ENCODE measurements at regions not wholly inside any gene's neighbourhood (a gene's known extent, or its start where the extent isn't known, plus 50 kb on each side); places are given as distances from the start of the nearest gene placed in this dataset.

- H3K4me1 ChIP-seq (ENCODE audit: control insufficient read depth in 2 of 2, insufficient read depth in 1 of 2, low read depth in 1 of 2, low read length in 2 of 2), result peaks cover 2% of the 10 kb centered on the region in 2 donors
- DNase-seq (ENCODE audit: low spot score), result no peak
Observed at GRCh38 chr2:8277921-8278571, 403.8 kb upstream of the ID2 start.

DNA sequence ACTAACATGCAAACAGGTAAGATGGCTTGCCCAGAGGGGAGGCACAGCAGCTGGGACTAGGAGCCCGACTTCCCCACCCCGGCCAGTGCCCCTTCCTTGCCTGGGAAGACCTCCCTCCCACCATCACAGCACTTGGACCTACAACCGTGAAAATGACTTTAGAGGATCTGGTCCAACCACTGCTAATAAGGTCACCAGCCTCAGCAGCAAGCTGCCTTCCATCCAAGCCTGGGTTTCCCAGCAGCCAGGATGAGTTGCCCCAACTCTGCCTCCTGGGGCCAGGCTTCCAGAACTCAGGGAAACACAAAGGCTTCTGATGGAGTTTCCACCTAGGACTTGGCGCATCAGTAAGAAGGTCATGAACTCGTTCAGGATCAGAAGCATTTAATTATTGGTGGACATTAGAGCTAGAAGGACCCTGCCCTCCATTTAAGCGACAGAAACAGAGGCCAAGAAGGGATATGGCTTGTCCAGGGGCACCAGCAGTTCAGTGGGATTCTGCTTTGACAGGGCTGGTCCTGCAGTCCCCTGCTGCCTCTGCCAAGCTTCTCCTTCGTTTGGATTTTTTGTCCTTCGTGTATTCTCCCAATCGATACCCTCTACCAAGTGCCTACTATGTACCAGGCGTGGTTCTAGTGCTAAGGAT lies 403.0 kb upstream of the ID2 start:
- Histone ChIP-seq H3K4me1 (ENCODE audit: control insufficient read depth in 2 of 2, insufficient read depth in 1 of 2, low read depth in 1 of 2, low read length in 2 of 2) (peaks cover 2% of the 10 kb centered on the region in 2 donors), H4K91ac (ENCODE audit: low read depth, low read length, poor library complexity) (no peak overlapping the region), H2BK15ac (ENCODE audit: low read length) (no peak overlapping the region), H3K9me3 (replicated peaks in 1 of 2; ENCODE audit: control insufficient read depth in 2 of 2, insufficient read depth in 1 of 2, low read depth in 1 of 2, low read length in 2 of 2) (peaks cover 0 to 7% of the 10 kb centered on the region in 2 donors), H3K9ac (ENCODE audit: low read depth, low read length, poor library complexity) (no peak overlapping the region), H3K23ac (ENCODE audit: low read depth, low read length, poor library complexity) (no peak overlapping the region), H3K4me2 (ENCODE audit: insufficient read depth, low read length, poor library complexity, severe bottlenecking) (no peak overlapping the region), H2AFZ (ENCODE audit: low read length) (no peak overlapping the region), H2BK12ac (ENCODE audit: low read length) (peak overlapping the region; percentile 67), H3K79me1 (ENCODE audit: low read depth, low read length) (no peaks in the 10 kb centered on the region), H4K8ac (ENCODE audit: low read depth, low read length) (no peak overlapping the region), H3K4me3 (ENCODE audit: low read length in 2 of 2) (no peak overlapping the region), H2BK5ac (ENCODE audit: low read length) (no peak overlapping the region), H3K18ac (ENCODE audit: low read length) (peak overlapping the region; percentile 54), H3K36me3 (replicated peaks in 1 of 2; ENCODE audit: control insufficient read depth in 2 of 2, insufficient read depth in 2 of 2, low read length in 2 of 2) (no peaks in the 10 kb centered on the region), H3K27ac (replicated peaks; ENCODE audit: low read length) (no peak overlapping the region), H3K14ac (ENCODE audit: low read length) (peak overlapping the region; percentile 5), H2BK120ac (ENCODE audit: low read depth, low read length) (no peak overlapping the region), H3K27me3 (ENCODE audit: control insufficient read depth in 3 of 3, insufficient read depth in 3 of 3, low read depth in 1 of 3, low read length in 3 of 3) (no peaks in the 10 kb centered on the region), H2AK5ac (ENCODE audit: low read depth, low read length) (no peak overlapping the region), H3K4ac (ENCODE audit: low read length) (no peak overlapping the region)
- DNase-seq (ENCODE audit: low spot score), result no peak
- WGBS, 2 donors (ENCODE audit: extremely low coverage in 2 of 2, insufficient read length in 2 of 2, insufficient replicate concordance in 1 of 2), result no CpG with 5 or more reads among the region's 10 CpGs

More at GRCh38 chr2:8277921-8278571, 403.8 kb upstream of the ID2 start:
- Histone ChIP-seq H2AFZ (ENCODE audit: low read length) (peak overlapping the region; percentile 57), H2BK15ac (ENCODE audit: low read length) (no peak overlapping the region), H2BK12ac (ENCODE audit: low read length) (no peak overlapping the region), H3K14ac (ENCODE audit: low read length) (no peak overlapping the region), H3K23ac (ENCODE audit: low read depth, low read length, poor library complexity) (no peak overlapping the region), H2AK5ac (ENCODE audit: low read depth, low read length) (no peak overlapping the region), H3K4me3 (ENCODE audit: low read length in 2 of 2) (no peak overlapping the region), H2BK120ac (ENCODE audit: low read depth, low read length) (no peak overlapping the region), H2BK5ac (ENCODE audit: low read length) (no peak overlapping the region), H4K91ac (ENCODE audit: low read depth, low read length, poor library complexity) (no peak overlapping the region), H4K8ac (ENCODE audit: low read depth, low read length) (no peak overlapping the region), H3K18ac (ENCODE audit: low read length) (peak overlapping the region; percentile 8), H3K36me3 (replicated peaks in 1 of 2; ENCODE audit: control insufficient read depth in 2 of 2, insufficient read depth in 2 of 2, low read length in 2 of 2) (no peaks in the 10 kb centered on the region), H3K9ac (ENCODE audit: low read depth, low read length, poor library complexity) (no peak overlapping the region), H3K27ac (replicated peaks; ENCODE audit: low read length) (no peak overlapping the region), H3K4ac (ENCODE audit: low read length) (no peak overlapping the region), H3K27me3 (ENCODE audit: control insufficient read depth in 3 of 3, insufficient read depth in 3 of 3, low read depth in 1 of 3, low read length in 3 of 3) (no peaks in the 10 kb centered on the region), H3K4me2 (ENCODE audit: insufficient read depth, low read length, poor library complexity, severe bottlenecking) (no peak overlapping the region), H3K79me1 (ENCODE audit: low read depth, low read length) (no peaks in the 10 kb centered on the region), H3K9me3 (replicated peaks in 1 of 2; ENCODE audit: control insufficient read depth in 2 of 2, insufficient read depth in 1 of 2, low read depth in 1 of 2, low read length in 2 of 2) (peaks cover 0 to 9% of the 10 kb centered on the region in 2 donors)
- no CpG with 5 or more reads among the region's 10 CpGs for WGBS, 2 donors (ENCODE audit: extremely low coverage in 2 of 2, insufficient read length in 2 of 2, insufficient replicate concordance in 1 of 2)

DNA sequence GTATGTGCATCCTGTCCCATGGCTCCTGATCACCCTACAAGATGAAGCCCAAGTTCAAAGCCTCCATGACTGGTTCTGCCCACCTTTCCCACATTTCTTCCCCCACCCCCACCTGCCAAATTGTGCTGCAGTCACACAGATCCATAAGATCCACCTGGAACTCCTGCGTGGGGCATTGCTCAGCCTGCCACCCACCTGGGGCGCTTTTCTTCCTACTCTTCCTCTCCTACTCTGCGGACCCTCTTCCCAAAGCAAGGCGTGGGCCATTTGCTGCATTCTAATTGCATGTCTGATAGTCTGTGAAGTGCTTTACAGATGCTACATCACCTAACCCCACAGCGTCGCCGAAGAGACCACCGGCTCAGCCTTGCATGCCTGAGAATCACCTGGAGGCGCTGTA lies 402.4 kb upstream of the ID2 start:
- H3K36me3 ChIP-seq (replicated peaks in 1 of 2; ENCODE audit: control insufficient read depth in 2 of 2, insufficient read depth in 2 of 2, low read length in 2 of 2), result no peaks in the 10 kb centered on the region
- no peak overlapping the region for H3K27ac ChIP-seq (replicated peaks; ENCODE audit: low read length)
- no CpG with 5 or more reads among the region's 9 CpGs for WGBS, 2 donors (ENCODE audit: extremely low coverage in 2 of 2, insufficient read length in 2 of 2, insufficient replicate concordance in 1 of 2)

GRCh38 chr2:8281234-8281633 lies 400.6 kb upstream of the ID2 start:
- Histone ChIP-seq H2AFZ (ENCODE audit: low read length) (no peak overlapping the region), H4K91ac (ENCODE audit: low read depth, low read length, poor library complexity) (no peak overlapping the region), H3K79me1 (ENCODE audit: low read depth, low read length) (no peaks in the 10 kb centered on the region), H3K23ac (ENCODE audit: low read depth, low read length, poor library complexity) (no peak overlapping the region), H3K27me3 (ENCODE audit: control insufficient read depth in 3 of 3, insufficient read depth in 3 of 3, low read depth in 1 of 3, low read length in 3 of 3) (no peaks in the 10 kb centered on the region), H3K4me2 (ENCODE audit: insufficient read depth, low read length, poor library complexity, severe bottlenecking) (no peak overlapping the region), H2BK5ac (ENCODE audit: low read length) (no peak overlapping the region), H3K4ac (ENCODE audit: low read length) (no peak overlapping the region), H4K8ac (ENCODE audit: low read depth, low read length) (no peak overlapping the region), H2BK15ac (ENCODE audit: low read length) (no peak overlapping the region), H3K4me1 (ENCODE audit: control insufficient read depth in 2 of 2, insufficient read depth in 1 of 2, low read depth in 1 of 2, low read length in 2 of 2) (peaks cover 2 to 7% of the 10 kb centered on the region in 2 donors), H3K14ac (ENCODE audit: low read length) (no peak overlapping the region), H3K9ac (ENCODE audit: low read depth, low read length, poor library complexity) (no peak overlapping the region), H3K27ac (replicated peaks; ENCODE audit: low read length) (no peak overlapping the region), H3K36me3 (replicated peaks in 1 of 2; ENCODE audit: control insufficient read depth in 2 of 2, insufficient read depth in 2 of 2, low read length in 2 of 2) (no peaks in the 10 kb centered on the region), H3K4me3 (ENCODE audit: low read length in 2 of 2) (no peak overlapping the region), H2BK120ac (ENCODE audit: low read depth, low read length) (no peak overlapping the region), H2BK12ac (ENCODE audit: low read length) (no peak overlapping the region), H3K18ac (ENCODE audit: low read length) (no peak overlapping the region), H3K9me3 (replicated peaks in 1 of 2; ENCODE audit: control insufficient read depth in 2 of 2, insufficient read depth in 1 of 2, low read depth in 1 of 2, low read length in 2 of 2) (no peaks in the 10 kb centered on the region), H2AK5ac (ENCODE audit: low read depth, low read length) (no peak overlapping the region)
- no CpG with 5 or more reads among the region's 4 CpGs for WGBS, 2 donors (ENCODE audit: extremely low coverage in 2 of 2, insufficient read length in 2 of 2, insufficient replicate concordance in 1 of 2)
- no peak for DNase-seq (ENCODE audit: low spot score)

More for the DNA sequence above, 402.4 kb upstream of the ID2 start:
- H3K4ac ChIP-seq (ENCODE audit: low read length), result no peak overlapping the region
- no peak overlapping the region for H4K8ac ChIP-seq (ENCODE audit: low read depth, low read length)
- H3K27me3 ChIP-seq (ENCODE audit: control insufficient read depth in 3 of 3, insufficient read depth in 3 of 3, low read depth in 1 of 3, low read length in 3 of 3), result no peaks in the 10 kb centered on the region
- H2BK5ac ChIP-seq (ENCODE audit: low read length), result no peak overlapping the region
- no peak overlapping the region for H4K91ac ChIP-seq (ENCODE audit: low read depth, low read length, poor library complexity)
- H3K4me3 ChIP-seq (ENCODE audit: low read length in 2 of 2), result no peak overlapping the region
- H3K4me1 ChIP-seq (ENCODE audit: control insufficient read depth in 2 of 2, insufficient read depth in 1 of 2, low read depth in 1 of 2, low read length in 2 of 2), result peaks cover 2 to 3% of the 10 kb centered on the region in 2 donors
- peaks cover 0 to under 1% of the 10 kb centered on the region in 2 donors for H3K9me3 ChIP-seq (replicated peaks in 1 of 2; ENCODE audit: control insufficient read depth in 2 of 2, insufficient read depth in 1 of 2, low read depth in 1 of 2, low read length in 2 of 2)
- H2AK5ac ChIP-seq (ENCODE audit: low read depth, low read length), result no peak overlapping the region
- H3K23ac ChIP-seq (ENCODE audit: low read depth, low read length, poor library complexity), result no peak overlapping the region
- peak overlapping the region; percentile 58 for H3K18ac ChIP-seq (ENCODE audit: low read length)
- H2BK15ac ChIP-seq (ENCODE audit: low read length), result no peak overlapping the region
- no peak for DNase-seq (ENCODE audit: low spot score)
- H3K14ac ChIP-seq (ENCODE audit: low read length), result no peak overlapping the region
- no peak overlapping the region for H3K9ac ChIP-seq (ENCODE audit: low read depth, low read length, poor library complexity)
- H3K79me1 ChIP-seq (ENCODE audit: low read depth, low read length), result no peaks in the 10 kb centered on the region
- H3K4me2 ChIP-seq (ENCODE audit: insufficient read depth, low read length, poor library complexity, severe bottlenecking), result no peak overlapping the region
- no peak overlapping the region for H2BK12ac ChIP-seq (ENCODE audit: low read length)
- H2AFZ ChIP-seq (ENCODE audit: low read length), result no peak overlapping the region
- no peak overlapping the region for H2BK120ac ChIP-seq (ENCODE audit: low read depth, low read length)

All from neuronal stem cell (in vitro differentiated cells).